GM19023 (cell line): ENCODE measurements at regions not wholly inside any gene's neighbourhood (a gene's known extent, or its start where the extent isn't known, plus 50 kb on each side); places are given as distances from the start of the nearest gene placed in this dataset.

ENCODE experiments used
- ATAC-seq: cut with Tn5 transposase; IDR thresholded peaks from one replicate; pipeline ENCODE4 v1.9.1; 2021; ENCODE audit warnings: mild to moderate bottlenecking, moderate library complexity; ENCODE audit not compliant: unreplicated experiment

DNA sequence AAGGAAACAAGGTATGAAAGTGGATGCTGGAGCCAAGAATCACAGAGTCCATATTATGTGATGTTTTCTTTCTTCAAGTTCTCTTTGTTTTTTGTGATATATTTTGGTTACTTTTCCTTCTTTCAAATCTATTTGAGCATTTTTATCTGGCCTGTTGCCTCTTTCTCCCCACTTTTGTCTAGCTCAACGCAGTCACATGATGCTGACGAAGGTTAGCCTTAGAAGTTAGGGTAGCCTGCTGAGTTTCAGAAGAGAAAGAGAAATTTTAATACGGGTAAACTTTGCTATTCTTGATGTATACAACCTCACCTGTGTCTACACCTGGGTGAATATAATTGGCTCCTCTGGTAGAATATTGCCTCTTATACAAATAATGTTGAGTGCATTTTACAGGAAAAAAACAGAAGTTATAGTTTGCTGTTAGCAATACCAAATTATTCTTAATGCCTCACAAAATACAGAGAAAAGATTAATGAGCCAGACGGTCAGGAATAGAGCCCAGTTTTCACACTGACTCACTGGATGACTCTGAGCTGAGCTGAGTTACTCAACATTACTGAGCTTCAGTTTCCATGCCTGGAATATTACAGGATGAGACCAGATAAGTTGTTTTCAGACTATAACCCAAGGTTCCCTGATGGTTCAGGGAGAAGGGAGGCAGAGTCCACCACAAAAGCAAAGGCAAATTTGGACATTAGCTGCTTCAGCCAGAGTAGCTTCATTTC is 161.6 kb upstream of the BDNF start:
- ATAC-seq: no peak

DNA sequence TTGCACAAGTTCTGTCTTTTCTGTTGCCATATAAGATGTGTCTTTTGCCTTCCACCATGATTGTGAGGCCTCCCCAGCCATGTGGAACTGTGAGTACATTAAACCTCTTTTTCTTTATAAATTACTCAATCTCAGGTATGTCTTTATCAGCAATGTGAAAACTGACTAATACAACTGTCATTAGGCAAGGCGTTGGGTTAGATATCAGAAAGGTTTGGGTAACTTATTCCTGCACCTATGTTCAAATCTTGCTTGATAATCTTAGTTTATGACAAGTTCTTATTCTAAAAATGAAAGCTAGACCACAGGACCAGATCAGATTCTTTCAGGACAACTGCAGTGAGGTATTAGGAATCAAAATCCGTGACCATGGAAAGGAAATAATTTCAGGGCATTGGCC is 160.6 kb upstream of the BDNF start:
- ATAC-seq: no peak

- no peak for ATAC-seq
Measured at GRCh38 chr11:27858866-27859265, 158.6 kb upstream of the BDNF start.

- ATAC-seq: no peak
Measured at GRCh38 chr11:27857588-27857987, 157.3 kb upstream of the BDNF start.

DNA sequence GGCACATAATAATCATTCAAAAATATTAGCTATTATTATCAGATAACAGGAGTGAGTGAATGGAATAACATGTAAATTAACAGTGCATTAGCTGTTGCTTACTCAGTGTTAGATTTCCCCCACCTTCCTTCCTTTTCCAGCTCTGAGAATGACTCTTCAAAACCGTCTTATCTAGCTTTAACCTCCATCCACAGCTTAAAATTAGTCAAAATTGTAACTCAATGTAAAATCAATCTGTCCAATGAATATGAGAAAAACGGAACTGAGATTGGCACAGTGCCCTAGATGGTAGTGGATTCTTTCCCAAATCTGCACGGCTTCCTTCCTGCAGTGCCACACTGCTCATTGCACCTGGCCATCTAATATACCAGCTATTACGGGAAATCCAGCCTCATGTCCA is 156.8 kb upstream of the BDNF start:
- no peak for ATAC-seq

DNA sequence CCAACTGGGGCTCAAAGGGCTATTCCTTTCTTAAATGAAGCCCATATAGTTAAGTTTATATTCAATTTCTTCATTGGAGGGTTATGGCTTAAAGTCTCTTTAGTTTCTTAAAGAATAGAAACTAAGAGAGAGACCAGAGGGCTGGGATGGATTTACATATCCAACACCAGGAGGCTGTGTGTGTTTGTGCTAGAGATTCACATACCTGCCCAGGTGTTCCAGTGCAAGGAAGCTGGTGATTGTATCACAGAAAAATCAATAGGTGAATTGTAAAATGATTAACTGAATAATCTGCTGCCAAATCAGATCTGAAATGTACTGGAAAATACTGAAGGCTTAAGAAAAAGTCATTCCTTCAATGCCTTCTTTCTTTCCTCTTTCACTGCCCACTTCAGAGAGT is 148.2 kb upstream of the BDNF start:
- ATAC-seq: no peak

DNA sequence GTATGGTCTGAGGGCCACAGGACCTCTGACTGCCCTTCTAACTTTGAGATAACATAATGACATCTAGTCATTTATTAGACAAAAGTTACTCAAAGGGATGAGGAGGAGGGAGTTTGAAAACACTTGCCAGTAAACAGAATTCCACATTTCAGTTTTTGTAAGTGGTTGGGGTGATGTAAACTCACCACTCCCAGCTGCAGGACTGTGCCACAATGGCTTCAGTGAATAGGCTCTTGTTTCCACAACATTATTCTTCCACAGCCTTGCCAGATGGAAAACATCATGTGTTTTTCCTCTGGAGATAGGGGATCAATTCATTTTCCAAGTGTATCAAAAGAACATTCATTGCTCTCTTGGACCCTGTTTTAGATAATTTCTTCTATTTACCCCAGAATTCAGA is 147.2 kb upstream of the BDNF start:
- ATAC-seq: no peak

DNA sequence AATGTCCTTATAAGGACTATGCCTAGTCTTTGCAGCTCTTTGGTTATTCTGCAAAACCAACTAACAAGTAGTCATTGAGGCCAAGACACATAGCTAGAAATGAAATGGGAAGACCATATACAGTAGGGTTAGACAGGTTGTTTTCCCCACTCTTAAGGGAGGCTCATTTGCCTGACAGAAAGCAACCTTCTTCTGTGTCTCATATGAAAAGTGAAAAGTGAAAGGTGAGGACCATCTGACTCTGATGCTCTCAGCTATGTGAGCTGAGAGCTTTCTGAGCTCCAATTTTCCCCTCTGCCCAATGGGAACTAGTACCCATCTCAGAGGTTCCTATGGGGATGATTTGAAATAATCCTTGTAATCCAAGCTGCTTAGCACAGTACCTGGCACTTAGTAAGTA is 142.0 kb upstream of the BDNF start:
- no peak for ATAC-seq

DNA sequence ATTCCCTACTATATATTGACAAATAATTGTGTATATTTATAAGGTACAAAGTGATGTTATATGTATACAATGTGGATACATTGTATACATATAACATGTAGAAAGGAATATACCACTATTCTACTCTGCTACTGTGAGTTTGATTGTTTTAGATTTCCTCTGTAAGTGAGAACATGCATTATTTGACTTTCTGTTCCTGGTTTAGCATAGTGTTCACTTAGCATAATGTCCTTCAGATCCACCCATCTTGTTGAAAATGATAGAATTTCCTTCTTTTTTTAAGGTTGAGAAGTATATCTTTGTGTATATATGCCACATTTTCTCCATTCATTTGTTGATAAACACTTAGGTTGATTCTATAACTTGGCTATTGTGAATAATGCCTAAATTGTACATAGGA is 140.8 kb upstream of the BDNF start:
- no peak for ATAC-seq

GRCh38 chr11:27839226-27839913 is 139.1 kb upstream of the BDNF start:
- no peak for ATAC-seq

- no peak for ATAC-seq
Measured at GRCh38 chr11:27838674-27839073, 138.4 kb upstream of the BDNF start.

DNA sequence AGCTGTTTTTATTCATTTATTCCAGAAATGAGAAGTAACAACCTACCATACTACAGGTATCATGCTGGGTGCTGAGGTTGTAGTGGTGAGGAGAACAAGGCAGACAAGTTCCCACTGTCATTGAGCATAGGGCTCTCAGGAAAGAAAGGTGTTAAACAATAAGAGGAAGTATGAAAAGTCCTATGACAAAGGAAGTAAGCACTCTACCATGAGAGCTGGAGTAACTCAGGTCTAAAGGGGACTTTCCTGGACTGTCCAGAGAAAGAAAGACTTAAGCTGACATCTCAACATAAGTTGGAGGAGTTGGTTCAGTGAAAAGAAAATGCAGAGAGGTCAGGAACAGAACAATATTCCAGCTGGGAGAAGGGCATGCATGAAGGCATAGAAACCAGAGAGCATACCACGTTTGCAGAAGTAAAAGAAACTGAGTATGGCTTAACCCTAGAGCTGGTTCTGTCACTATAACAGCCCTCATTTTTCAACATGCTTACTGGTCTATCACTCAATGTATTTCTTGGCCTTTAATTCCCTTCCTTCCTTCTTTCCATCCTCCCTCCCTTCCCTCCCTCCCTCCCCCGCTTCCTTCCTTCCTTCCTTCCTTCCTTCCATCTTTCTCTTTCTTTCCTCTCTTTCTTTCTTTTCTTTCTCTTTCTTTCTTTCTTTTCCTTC is 137.8 kb upstream of the BDNF start:
- ATAC-seq: peak; percentile 91

DNA sequence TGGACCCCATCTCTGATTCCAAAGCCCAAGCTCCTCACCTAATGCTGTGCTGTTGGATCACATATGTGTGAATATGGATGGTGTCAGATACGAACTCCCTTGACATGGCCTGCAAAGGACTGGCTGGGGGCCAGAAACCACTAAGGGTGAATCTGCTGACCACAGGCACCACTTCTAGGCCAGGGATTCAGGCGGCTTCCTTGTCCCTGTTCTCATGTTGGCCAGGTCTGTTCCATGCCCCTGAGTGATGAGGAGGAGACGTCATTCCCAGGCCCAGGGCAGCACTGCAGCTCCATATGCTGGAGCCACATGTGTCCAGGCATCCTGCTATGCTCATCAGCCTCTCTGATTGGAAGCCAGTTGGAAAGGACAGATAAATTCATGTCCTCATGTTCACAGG is 130.0 kb upstream of the BDNF start:
- ATAC-seq: no peak

DNA sequence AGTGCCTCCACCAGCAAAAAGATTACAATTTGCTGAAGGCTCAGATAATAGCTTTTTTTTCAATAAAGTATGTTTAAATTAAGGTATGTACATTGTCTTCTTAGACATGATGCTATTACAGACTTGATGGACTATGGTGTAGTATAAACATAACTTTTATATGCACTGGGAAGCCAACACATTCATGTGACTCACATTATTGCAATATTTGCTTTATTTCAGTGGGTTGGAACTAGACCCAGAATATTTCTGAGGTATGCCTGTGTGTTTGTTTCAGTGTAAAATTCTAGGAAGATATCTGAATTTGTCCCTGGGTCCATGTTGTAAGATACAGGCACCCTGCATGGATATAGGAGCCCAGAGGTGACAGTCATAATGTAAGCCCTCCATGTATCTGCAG is 120.0 kb upstream of the BDNF start:
- ATAC-seq: no peak

GRCh38 chr11:27816197-27816596 is 115.9 kb upstream of the BDNF start:
- ATAC-seq: no peak

DNA sequence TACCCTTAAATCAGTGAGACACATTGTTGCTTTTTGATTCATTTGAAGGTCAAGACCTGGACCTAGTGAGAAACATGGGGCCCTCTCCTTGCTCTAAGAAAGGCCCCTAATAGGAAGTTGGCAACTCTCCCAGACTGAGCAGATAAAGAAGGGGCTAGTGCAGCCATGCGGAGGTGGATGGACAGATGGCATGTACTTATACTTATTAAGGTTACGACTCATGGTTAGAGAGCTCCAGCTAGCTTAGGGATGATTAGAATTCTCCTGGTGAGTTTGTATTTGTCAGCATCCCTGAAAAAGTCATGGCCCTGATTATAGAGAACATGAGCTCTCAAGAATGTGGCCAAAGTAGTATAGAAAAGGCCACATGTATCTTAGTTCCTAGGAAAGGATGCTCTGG is 112.1 kb upstream of the BDNF start:
- no peak for ATAC-seq

- no peak for ATAC-seq
Measured at GRCh38 chr11:27807596-27807995, 107.3 kb upstream of the BDNF start.

GRCh38 chr11:27806122-27806521 is 105.9 kb upstream of the BDNF start:
- no peak for ATAC-seq

GRCh38 chr11:27795955-27796861 is 96.0 kb upstream of the BDNF start:
- ATAC-seq: no peak

DNA sequence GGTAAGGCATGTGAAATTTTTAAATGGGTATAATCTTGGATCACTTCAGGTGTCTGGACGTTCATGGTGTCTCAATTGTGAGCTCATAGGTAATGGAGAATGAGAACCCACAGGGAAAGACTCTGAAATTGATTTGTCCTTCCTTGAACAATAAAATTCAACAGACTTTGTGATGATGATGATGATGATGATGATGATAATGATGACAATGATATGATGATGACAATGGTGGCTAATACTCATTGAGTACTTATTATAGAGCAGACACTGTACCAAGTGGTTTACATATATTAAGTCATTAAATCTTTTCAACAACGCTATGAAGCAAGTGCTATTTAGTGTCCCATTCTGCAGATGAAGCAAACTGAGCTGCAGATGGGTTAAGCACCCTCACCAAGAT is 86.6 kb upstream of the BDNF start:
- no peak for ATAC-seq

- no peak for ATAC-seq
Measured at GRCh38 chr11:27786331-27786730, 86.1 kb upstream of the BDNF start.
